Calu3 (cell line): ENCODE measurements at regions not wholly inside any gene's neighbourhood (a gene's known extent, or its start where the extent isn't known, plus 50 kb on each side); places are given as distances from the start of the nearest gene placed in this dataset.
"Not testable (repeated sequence)": the region's sequence is repeated elsewhere in the genome, so short reads cannot be mapped to it uniquely, and the experiment has no call there.

Source experiments
- BruUV-seq: library from RNA; stranded (reverse); fragments of 400-500 nt; replicated peaks from 2 replicates; lab custom pipeline; 2021; lab: Mats Ljungman, UMichigan
- CTCF ChIA-PET: fragments of 300-600 bp; sonication (Branson Sonifier 250); formaldehyde crosslinking; loops from one replicate; lab custom pipeline; 2022; ENCODE audit warnings: antibody characterized with exemption; lab: Charles Lee
- DNase-seq: peaks from one replicate; pipeline ENCODE4 v3.0.0; 2022
- H3K27ac Mint-ChIP-seq: one replicate; pipeline ENCODE4 v1.8.0; 2022; ENCODE audit warnings: mixed read lengths; ENCODE audit not compliant: unreplicated experiment
- H3K27me3 Mint-ChIP-seq: one replicate; pipeline ENCODE4 v1.8.0; 2022; ENCODE audit warnings: mixed read lengths; ENCODE audit not compliant: unreplicated experiment
- H3K36me3 Mint-ChIP-seq: one replicate; pipeline ENCODE4 v1.8.0; 2022; ENCODE audit warnings: mild to moderate bottlenecking, moderate library complexity, mixed read lengths; ENCODE audit not compliant: insufficient read depth, unreplicated experiment
- H3K4me1 Mint-ChIP-seq: one replicate; pipeline ENCODE4 v1.8.0; 2022; ENCODE audit warnings: mild to moderate bottlenecking, low read depth, mixed read lengths; ENCODE audit not compliant: unreplicated experiment
- H3K4me3 Mint-ChIP-seq: one replicate; pipeline ENCODE4 v1.8.0; 2022; ENCODE audit warnings: mild to moderate bottlenecking, low read depth, moderate library complexity, mixed read lengths; ENCODE audit not compliant: unreplicated experiment
- H3K9me3 Mint-ChIP-seq: one replicate; pipeline ENCODE4 v1.8.0; 2022; ENCODE audit warnings: low read depth, mixed read lengths; ENCODE audit not compliant: unreplicated experiment
- intact Hi-C: fragments of 100-400 bp; cut with micrococcal nuclease; formaldehyde crosslinking; loops from one replicate; pipeline ENCODE4 v1.10.0; 2022; ENCODE audit not compliant: unreplicated experiment
- TF ChIP-seq, protein P1 (sequence below): fragments of 200-600 bp; IDR thresholded peaks from one replicate; pipeline ENCODE4 v1.8.0; 2022; ENCODE audit warnings: antibody characterized with exemption; ENCODE audit not compliant: unreplicated experiment

DNA sequence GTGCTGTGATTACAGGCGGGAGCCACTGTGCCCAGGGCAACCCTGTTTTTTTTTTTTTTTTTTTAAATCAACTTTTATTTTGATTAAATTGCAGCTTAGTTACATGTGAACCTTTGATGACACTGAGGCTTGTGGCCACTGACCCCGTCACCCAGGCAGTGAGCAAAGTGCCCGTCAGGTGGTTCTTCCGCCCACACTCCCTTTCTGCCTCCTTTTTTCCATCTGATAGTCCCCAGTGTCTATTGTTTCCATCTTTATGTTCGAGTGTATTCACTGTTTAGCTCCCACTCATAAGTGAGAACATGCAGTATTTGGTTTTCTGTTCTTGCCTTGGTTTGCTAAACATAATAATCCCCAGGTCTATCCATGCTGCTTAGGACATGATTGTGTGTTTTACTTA lies 110.9 kb upstream of the GRK3 start:
- no TSS peak for BruUV-seq
- H3K4me3 Mint-ChIP-seq, result no peak overlapping the region
- H3K27me3 Mint-ChIP-seq, result no peaks in the 10 kb centered on the region
- no peaks in the 10 kb centered on the region for H3K9me3 Mint-ChIP-seq
- intact Hi-C loops, result no loop called here
- peaks cover 16% of the 10 kb centered on the region for H3K36me3 Mint-ChIP-seq
- H3K27ac Mint-ChIP-seq, result no peak overlapping the region
- H3K4me1 Mint-ChIP-seq, result peaks cover 31% of the 10 kb centered on the region
- CTCF ChIA-PET, result no interaction called here
- no peak for DNase-seq
- TF ChIP-seq, protein P1, sequence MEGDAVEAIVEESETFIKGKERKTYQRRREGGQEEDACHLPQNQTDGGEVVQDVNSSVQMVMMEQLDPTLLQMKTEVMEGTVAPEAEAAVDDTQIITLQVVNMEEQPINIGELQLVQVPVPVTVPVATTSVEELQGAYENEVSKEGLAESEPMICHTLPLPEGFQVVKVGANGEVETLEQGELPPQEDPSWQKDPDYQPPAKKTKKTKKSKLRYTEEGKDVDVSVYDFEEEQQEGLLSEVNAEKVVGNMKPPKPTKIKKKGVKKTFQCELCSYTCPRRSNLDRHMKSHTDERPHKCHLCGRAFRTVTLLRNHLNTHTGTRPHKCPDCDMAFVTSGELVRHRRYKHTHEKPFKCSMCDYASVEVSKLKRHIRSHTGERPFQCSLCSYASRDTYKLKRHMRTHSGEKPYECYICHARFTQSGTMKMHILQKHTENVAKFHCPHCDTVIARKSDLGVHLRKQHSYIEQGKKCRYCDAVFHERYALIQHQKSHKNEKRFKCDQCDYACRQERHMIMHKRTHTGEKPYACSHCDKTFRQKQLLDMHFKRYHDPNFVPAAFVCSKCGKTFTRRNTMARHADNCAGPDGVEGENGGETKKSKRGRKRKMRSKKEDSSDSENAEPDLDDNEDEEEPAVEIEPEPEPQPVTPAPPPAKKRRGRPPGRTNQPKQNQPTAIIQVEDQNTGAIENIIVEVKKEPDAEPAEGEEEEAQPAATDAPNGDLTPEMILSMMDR, result no peak

- H3K27ac Mint-ChIP-seq, DNase-seq, BruUV-seq, intact Hi-C loops, CTCF ChIA-PET, H3K9me3 Mint-ChIP-seq, H3K27me3 Mint-ChIP-seq, H3K4me3 Mint-ChIP-seq: not testable (repeated sequence)
- peaks cover 15% of the 10 kb centered on the region for H3K4me1 Mint-ChIP-seq
- peaks cover 22% of the 10 kb centered on the region for H3K36me3 Mint-ChIP-seq
These were observed 108.0 kb upstream of the GRK3 start for GRCh38 chr22:25456300-25457043.

DNA sequence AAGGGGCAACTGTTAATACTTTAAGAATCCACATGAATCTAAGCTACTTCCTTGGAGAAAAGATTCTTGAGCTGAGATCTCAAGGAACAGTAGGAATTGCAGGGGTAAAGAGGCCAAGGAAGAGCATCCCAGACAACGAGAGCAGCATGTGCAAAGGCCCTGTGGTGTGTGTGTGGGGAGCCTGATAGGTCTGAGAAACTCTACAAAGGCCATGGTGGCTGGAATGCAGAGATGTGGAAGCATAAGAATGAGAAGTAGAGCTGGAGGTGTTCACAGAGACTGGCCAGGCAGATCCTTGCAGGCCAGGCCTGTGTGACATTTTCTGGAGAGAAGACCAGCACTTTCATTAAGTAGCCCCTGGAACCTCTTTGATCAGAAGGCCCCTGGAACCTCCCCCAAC lies 105.8 kb upstream of the GRK3 start:
- H3K9me3 Mint-ChIP-seq, DNase-seq, H3K27me3 Mint-ChIP-seq, H3K4me3 Mint-ChIP-seq, CTCF ChIA-PET, BruUV-seq, intact Hi-C loops, H3K4me1 Mint-ChIP-seq, H3K27ac Mint-ChIP-seq: not testable (repeated sequence)
- peaks cover 36% of the 10 kb centered on the region for H3K36me3 Mint-ChIP-seq

DNA sequence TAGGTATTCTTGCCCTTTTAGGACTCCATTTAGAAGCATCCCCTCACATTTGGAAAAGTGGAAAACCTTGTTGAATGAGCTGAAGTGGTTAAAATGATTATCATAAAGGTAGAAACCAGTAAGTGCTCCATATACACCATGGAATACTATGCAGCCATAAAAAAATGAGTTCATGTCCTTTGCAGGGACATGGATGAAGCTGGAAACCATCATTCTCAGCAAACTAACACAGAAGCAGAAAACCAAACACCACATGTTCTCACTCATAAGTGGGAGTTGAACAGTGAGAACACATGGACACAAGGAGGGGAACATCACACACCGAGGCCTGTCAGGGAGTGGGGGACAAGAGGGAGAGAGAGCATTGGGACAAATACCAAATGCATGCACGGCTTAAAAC lies 103.8 kb upstream of the GRK3 start:
- H3K4me3 Mint-ChIP-seq, DNase-seq, BruUV-seq, H3K9me3 Mint-ChIP-seq, H3K27me3 Mint-ChIP-seq, H3K27ac Mint-ChIP-seq, CTCF ChIA-PET, H3K4me1 Mint-ChIP-seq: not testable (repeated sequence)
- peaks cover 43% of the 10 kb centered on the region for H3K36me3 Mint-ChIP-seq
- intact Hi-C loops, result loop anchor here (5.0 kb wide), 1 partner anchor 82 kb away; no protein-coding TSS in a partner anchor

DNA sequence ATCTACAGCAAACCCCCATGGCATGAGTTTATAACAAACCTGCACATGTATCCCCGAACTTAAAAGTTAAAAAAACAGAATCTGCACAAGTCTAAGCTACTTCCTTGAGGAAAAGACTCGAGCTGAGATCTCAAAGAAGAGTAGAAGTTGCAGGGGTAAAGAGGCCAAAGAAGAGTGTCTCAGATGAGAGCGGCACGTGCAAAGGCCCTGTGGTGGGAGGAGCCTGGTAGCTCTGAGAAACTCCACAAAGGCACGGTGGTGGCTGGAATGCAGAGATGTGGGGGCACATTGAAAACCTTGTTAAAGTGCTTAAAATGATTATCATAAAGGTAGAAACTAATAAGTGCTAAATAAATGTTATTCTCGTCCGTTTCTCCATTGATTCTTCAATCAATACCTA lies 103.2 kb upstream of the GRK3 start:
- no peaks in the 10 kb centered on the region for H3K27me3 Mint-ChIP-seq
- no peaks in the 10 kb centered on the region for H3K9me3 Mint-ChIP-seq
- CTCF ChIA-PET, result interaction anchor here (0.6 to 1.9 kb wide), 2 partner anchors 312 to 406 kb away, joined by 5 to 13 read pairs; no protein-coding TSS in a partner anchor
- no peak overlapping the region for H3K4me3 Mint-ChIP-seq
- no peak overlapping the region for H3K27ac Mint-ChIP-seq
- intact Hi-C loops, result loop anchor here (5.0 kb wide), 1 partner anchor 81 kb away; no protein-coding TSS in a partner anchor
- TF ChIP-seq, protein P1, result no peak
- no peak for DNase-seq
- BruUV-seq, result no TSS peak
- no peaks in the 10 kb centered on the region for H3K4me1 Mint-ChIP-seq
- peaks cover 47% of the 10 kb centered on the region for H3K36me3 Mint-ChIP-seq
